ENCODE measurements at regions not wholly inside any gene's neighbourhood (a gene's known extent, or its start where the extent isn't known, plus 50 kb on each side); places are given as distances from the start of the nearest gene placed in this dataset.
A peak's percentile ranks its signal among the peaks of the same experiment; 100 is the strongest.
"Not testable (repeated sequence)": the region's sequence is repeated elsewhere in the genome, so short reads cannot be mapped to it uniquely, and the experiment has no call there.

DNA sequence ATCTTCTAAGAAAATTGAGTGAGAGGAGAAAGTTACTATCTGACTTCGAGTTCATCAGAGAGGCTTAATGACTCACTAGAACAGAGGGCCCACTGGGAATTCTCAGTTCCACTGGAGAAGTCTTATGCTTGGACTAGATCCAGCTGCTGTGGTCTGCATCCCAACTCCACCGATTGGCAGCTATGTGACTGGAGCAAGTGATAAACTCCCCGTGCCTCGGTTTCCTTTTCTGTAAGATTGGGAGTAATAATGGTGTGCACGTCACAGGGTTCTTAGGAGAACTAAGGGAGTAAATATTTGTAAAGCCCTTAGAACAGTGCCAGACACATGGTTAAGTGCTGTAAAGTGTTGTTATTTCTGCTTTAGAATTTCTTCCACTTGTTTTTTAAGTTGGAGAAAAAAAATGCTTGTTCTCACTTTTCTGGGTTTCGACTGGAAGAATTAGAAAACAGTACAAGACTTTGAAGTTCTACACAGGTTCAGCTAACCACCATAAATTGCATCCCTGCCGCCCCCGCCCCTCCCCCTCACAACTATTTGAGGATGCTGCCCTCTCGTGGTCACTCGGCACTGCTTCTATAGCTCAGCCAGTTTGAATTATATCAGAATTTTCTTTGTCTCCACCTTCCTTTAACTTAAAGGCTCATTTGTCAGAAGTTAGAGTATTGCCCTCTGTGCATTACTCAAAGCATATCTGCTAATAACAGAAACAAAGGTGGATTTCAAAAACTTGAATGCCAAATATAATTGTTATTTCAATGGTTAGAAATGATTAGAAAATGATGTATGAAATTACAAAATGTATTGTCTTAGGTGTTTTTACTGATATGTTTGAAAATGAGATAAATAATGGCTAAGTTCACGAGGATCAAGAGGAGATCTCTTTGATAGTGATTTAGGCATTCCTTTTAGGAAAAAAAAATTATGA is 95.0 kb upstream of the IFNGR1 start:
- peak; percentile 50 to 57 for DNase-seq (ENCODE audit: low read depth in 2 of 2, low spot score in 1 of 2)

DNA sequence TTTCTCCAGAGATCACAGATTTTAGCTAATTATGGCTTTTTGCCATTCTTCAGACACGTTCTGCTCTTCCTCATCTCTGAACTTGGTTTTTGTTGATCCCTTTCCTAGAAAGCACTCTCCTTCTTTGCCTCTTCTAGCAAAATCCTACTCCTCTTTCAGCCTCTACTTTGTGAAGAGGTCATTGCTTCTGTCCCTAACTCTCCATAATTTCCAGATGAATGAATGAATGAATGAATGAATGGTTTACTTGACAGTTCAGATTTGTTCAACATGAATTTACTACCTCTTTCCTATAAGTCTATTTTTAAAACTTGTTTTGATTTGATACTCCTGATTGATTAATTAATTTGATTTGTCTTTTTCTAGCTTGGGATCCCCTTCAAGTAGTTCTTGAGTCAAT is 94.0 kb upstream of the IFNGR1 start:
- no peak for DNase-seq (ENCODE audit: low read depth in 2 of 2, low spot score in 1 of 2)

DNA sequence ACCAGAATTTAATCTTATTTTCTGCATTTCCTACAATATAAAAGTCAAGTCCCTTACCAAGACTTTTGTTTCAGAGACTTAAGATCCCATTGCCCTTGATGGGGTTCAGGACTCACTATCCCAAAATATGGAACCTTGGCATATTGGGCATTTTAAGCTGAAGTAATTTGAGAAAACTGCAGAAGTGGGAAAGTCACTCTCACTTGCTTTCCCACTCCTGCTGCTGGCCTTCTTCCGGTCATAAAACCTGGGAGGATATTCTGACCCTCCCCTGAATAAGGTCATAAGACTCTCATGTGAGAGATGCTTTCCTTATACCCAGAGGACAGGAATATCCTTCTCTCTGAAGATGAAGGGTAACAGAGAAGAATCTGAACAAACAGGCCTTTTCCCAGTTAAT is 92.8 kb upstream of the IFNGR1 start:
- no peak for DNase-seq (ENCODE audit: low read depth in 2 of 2, low spot score in 1 of 2)

DNA sequence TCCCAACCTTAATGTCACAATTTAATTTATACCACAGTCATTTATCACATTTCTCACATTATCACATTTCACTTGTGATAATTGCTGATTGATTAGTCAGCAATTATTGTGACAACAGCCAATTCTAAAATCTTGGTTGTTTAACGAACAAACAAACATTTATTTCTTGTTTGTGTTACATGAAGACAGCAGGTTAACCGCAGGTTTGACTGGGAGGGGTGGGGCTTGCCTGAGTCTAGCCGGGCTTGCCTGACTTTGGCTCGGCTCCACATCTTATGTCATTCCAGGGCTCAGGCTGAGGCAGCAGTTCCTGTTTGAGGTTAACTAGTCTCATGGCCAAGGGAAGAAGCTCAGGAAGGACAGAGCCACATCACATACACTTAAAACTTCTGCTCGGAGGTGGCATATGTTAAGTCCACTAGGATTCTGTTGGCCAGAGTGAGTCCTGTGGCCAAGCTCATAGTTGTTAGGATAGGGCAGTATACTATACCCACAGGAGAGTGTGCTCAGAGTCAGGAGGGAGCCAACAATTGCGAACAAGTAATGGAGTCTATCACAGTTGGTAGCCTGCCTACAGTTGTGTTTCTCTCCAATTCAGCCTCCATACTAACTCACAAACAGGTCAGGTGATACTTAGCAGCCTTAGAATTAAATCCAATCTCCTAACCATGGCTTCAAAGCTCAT is 90.0 kb upstream of the IFNGR1 start:
- no peak for DNase-seq (ENCODE audit: low read depth in 2 of 2, low spot score in 1 of 2)

DNA sequence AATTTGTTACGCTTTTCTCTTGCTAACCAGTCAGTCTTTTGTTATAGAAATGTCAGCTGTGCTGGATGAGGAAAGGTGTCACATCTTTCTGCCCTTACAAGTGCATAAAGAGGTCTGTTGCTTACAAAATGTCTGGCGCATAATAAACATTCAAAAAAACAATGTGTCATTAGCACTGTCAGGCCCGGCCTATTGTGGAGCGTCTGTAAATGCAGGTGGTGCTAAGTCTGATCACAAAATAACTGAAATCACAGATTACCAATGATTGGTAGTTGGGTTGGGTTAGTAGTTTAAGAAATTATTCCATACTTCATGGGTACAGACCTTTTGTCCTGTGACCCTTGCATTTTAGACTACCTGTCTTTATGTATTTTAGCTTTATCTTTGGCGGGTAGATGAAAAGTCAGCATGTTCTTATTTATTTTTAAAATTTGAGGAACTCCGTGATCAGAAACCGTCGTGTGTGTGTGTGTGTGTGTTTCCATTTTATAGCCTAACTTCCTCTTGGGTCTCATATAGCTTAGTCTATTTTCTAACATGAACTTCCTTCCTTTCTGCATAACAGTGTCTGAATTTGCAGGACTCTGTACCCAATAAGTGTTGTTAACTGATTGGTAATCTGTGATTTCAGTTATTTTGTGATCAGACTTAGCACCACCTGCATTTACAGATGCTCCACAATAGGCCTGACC is 88.1 kb upstream of the IFNGR1 start:
- no peak for DNase-seq (ENCODE audit: low read depth in 2 of 2, low spot score in 1 of 2)

DNA sequence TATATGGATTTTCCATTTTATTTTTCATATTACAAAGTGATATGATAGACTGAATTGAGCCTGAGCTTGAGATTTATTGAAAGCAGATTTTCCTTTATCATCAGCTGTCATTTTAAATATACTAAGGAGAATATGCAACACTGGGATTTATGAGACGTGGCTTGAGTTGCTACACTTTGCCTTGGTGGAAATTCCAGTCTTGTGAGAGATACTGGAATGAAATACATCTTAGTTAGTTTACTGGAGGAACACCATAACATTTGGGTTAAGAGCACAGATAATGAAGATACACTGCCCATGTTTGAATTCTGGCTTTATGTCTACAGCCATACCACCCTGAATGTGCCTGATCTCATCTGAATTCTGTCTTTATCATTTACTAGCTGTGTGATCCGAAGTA is 86.5 kb upstream of the IFNGR1 start:
- DNase-seq (ENCODE audit: low read depth in 2 of 2, low spot score in 1 of 2) = no peak

DNA sequence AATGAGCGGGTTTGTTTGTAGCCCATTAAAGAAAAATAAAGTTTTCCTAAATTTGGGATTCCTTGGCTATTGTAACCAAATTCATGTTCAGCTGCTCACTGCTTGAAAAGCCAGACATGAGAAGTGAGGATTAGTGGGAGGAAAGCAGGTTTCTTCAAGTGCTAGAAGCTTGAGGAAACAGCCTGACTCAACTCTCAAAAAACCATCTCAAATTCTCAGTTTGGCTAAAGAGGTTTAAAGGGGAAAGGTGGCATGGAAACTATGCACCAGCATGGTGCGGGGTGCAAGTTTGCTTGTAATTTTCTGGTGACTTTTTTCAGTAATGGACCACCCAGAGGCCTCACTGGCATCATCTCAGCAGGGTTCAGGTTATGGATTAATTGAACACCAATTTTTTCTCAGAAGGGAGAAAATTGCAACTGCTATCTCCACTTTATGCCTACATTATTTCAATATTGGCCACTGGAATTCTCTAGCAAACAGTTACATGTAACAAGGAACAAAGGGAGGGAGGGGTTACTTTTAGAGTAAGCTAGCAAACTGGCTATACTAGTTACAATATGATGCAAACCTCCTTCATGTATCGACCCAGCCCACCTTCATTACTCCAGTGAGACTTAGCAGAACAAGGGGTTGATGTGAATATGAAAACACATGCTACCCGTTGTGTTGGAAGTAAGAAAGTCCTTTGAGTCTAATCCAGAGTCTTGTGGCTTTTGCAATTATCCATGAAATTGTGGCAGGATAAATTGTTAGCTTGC is 85.0 kb upstream of the IFNGR1 start:
- no peak for DNase-seq (ENCODE audit: low read depth in 2 of 2, low spot score in 1 of 2)

DNA sequence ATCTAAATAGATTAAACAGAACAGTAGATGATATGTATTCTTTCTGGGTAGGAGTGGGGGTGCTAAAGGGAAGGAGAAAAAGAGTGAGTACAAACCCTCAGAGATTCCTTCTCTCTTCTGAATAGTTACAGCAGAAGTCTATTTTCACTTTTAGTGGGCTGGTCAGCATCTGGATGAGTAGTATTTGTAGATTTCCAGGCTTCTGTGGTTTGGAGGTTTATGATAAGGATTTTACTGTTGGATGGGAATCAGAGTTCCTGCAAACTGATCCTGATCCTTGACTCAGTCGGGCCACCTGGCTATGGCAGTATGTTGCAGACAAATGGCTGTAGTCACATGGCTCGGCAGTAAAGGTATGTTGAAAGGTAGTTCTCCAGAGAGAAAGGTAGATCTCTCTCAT is 84.3 kb upstream of the IFNGR1 start:
- DNase-seq (ENCODE audit: low read depth in 2 of 2, low spot score in 1 of 2) = no peak

DNA sequence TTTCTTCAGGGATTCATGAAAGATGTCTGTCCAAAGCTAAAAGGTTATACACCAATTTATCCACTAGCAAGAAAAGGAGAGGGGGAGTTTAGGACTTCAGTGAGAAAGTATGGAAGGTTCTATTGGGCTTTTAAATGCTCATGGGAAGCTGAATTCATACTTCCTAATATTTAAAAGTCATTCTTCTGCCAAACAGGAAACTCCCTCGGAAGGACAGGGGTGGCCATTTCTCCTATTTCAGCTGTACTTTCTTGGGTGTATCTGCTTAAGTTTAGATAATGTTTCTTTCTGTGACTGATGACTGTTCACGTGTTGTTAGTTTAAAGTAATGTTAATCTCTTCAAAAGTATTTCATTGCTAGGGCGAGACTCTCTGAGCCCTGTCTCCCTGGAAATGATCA is 80.5 kb upstream of the IFNGR1 start:
- no peak for DNase-seq (ENCODE audit: low read depth in 2 of 2, low spot score in 1 of 2)

DNA sequence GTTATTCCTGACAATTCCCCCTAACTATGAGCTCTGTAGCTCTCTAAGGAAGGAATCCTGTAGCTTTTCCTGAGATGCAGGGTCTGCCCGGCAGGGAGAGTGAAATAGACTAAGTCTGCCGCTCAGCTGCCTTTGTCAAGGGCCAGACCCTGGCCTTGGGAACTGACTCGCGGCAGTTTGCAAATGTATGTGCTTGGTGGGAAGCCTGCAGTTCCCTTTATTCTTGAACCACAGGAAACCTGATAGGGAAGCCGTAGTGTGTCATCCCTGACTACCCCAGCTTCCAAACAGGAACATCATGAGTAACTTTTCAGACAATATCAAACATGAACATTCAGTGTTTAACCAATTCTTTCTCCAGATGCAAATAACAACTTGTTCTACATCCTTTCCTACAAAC is 78.7 kb upstream of the IFNGR1 start:
- no peak for DNase-seq (ENCODE audit: low read depth in 2 of 2, low spot score in 1 of 2)

DNA sequence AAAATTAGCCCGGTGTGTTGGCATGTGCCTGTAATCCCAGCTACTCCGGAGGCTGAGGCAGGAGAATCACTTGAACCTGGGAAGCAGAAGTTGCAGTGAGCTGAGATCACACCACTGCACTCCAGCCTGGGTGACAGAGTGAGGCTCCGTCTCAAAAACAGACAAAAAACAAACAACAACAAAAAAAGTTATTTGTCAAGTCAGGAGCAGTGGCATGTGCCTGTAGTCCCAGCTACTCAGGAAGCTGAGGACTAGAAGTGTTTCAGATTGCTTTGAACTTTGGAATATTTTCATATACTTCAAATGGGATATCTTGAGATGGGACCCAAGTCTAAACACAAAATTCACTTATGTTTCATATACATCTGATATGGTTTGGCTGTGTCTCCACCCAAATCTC is 73.1 kb upstream of the IFNGR1 start:
- not testable (repeated sequence) for DNase-seq (ENCODE audit: low read depth in 2 of 2, low spot score in 1 of 2)

DNA sequence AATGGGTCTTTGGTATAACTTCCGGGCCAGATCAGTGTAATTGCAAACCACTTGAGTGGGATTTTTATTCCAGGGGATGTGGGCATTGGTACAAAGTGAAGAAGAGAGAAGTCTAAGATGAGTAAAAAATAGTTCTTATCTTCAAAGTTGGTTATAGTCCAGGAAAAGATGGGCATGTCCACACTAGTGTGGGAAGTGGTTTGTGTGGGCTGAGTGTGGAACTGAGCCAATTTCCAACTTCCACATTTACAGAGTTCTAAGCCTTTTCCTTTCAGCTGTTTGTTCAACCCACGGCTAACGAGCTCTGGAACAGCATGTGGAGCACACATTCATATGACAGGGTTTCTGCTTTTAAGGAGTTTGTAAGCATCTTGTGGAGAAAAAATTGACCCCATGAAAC is 72.3 kb upstream of the IFNGR1 start:
- no peak for DNase-seq (ENCODE audit: low read depth in 2 of 2, low spot score in 1 of 2)

DNA sequence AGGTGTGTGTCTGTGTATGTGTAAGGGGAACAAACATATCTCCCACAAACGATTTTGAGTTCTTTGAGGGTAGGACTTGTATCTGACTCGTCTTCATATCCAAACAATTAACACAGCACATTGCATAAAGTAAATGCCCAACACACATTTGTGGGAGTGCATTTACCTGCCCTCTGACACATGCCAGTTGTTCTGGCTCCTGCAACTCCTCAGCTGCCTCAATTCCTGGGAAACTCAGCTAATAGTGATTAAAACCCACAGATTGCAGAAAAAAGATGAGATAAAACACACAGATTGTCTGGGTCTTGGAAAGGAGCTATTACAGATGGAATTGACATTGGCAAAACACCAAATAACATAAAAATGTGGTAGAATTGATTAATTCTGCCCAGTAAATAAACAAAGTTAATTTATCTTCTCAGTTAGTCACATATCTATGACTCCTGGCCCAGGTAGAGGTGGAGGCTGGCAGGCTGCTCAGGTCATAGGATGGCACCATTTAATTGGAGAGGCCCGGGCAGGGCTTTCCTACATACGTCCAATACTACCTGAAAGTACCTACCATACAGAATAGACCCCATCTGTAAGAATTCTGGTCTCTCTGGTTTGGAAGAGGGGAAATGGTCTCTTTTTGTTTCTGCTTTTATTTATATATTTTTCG is 71.5 kb upstream of the IFNGR1 start:
- no peak for DNase-seq (ENCODE audit: low read depth in 2 of 2, low spot score in 1 of 2)

DNA sequence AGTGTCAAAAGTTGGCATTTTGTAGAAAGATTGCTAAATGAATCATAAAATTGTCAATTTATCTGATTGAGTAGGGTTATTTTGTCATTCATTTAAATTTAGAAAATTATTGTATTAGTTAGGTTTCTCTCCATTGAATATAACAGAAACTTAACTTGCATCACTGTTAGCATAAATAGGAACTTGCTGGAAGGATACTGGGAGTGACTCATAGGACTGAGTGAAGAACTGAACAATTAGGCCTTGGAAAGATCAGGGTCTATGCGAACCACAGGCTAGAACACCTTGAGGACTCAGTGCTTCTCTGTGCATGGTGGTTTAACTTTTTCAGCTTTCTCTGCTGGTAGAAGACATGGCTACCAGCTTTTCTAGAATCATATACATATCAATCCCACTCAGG is 67.7 kb upstream of the IFNGR1 start:
- no peak for DNase-seq (ENCODE audit: low read depth in 2 of 2, low spot score in 1 of 2)

DNA sequence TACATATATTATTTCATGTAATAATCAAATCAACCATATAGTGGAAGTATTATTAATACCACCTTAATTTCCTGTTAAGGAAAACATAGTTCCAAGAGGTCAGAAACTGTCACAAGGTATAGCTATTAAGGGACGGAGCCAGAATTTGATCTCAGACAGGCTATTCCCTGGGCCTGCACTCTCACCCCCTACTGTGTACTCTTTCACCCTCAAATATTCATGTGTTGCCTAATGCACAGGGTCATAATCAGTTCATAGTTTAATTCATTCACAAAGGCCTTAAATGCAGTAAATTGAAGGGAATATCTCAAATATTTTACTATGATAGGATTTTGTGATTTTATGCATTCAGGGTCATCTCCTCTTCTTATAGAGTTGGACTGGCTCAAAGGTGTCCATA is 67.2 kb upstream of the IFNGR1 start:
- DNase-seq (ENCODE audit: low read depth in 2 of 2, low spot score in 1 of 2) = no peak

DNA sequence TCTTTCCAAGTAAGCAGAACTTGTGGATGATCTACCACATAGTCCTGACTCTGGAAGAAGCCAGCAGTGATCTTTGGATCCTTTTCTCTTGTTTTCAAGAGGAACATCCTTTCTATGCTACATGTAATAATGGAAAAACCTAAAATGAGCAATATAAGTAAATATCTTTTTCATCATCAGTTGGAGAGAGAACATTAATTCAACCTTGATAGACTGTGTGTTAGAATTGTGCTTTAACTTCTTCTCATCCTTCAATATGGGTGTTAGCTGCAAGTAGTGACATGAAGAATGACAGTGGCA is 65.6 kb upstream of the IFNGR1 start:
- DNase-seq (ENCODE audit: low read depth in 2 of 2, low spot score in 1 of 2) = no peak

DNA sequence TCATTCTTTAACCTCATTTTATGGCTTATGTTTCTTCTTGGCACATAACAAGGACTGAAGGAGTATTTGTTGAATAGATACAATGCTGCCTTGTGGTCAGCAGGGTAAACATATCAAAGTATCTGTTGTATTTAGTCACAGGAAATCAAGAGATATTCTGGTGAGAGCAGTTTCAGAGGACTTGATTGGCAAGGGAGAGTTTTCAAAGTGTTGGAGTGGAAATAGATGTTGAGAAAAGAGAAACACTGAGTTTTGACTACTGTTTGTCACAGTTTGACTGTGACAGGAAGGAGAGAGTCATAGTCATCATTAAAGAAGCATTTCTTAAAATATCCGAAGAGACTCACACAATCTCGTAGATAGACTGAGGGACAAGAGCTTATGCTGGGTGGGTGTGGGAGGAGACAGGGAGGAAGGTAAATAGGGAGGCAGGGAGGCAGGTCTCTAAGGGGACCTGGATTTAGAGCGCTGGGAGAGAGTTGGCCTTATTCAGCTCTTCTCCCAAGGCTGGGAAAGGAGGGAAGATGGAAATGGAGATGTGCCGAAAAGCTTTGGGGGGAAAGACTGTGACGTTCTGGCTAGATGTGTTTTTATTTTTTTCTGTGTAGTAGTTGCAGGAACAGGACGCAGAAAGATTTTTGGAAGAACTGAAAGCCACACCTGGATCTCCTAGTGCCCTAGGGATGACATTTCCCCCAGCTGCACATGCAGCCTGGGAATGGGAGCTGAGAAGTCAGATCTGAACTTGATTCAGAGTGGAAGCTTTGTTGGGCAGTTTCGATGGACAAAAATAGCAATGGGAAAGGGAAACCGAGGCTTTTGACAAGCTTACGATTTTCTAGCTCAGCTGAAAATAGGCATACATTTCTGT is 65.0 kb upstream of the IFNGR1 start:
- no peak for DNase-seq (ENCODE audit: low read depth in 2 of 2, low spot score in 1 of 2)

DNA sequence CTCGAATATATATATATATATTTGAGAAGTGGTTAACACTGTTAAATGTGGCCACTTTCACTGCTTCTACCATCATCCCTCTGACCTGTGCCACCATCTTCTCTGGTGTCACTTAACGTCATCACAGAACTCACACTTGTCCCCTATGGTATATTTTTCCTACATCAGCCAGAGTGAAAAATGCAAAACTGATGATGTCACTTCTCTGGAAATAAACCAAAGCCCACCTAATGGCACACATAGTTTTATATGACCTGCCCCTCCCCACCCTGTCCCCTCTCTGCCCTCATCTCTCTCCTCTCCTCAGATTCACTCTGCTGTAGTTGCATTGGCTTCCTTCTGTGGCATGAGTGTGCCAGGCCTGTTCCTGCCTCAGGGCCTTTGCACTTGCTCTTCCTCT is 63.9 kb upstream of the IFNGR1 start:
- DNase-seq (ENCODE audit: low read depth in 2 of 2, low spot score in 1 of 2) = no peak

DNA sequence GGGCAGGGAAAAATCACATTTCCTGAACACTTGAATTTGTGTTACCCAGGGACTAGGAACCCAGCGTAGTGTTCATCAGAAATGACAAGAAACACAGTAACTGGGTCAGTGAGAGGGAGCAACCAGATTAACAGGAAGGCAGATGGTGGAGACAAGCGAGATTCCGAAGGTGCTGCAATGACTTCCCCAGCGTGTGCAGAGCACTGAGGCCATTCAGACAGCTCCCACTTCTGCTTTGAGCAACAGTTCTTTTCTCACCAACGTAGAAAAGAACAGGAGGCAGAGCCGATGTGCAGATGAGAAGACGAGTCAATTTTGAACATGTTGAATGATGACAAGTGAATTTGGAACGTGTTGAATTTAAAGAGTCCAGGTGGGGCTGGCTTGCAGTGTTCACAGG is 63.1 kb upstream of the IFNGR1 start:
- DNase-seq (ENCODE audit: low read depth in 2 of 2, low spot score in 1 of 2) = no peak

DNA sequence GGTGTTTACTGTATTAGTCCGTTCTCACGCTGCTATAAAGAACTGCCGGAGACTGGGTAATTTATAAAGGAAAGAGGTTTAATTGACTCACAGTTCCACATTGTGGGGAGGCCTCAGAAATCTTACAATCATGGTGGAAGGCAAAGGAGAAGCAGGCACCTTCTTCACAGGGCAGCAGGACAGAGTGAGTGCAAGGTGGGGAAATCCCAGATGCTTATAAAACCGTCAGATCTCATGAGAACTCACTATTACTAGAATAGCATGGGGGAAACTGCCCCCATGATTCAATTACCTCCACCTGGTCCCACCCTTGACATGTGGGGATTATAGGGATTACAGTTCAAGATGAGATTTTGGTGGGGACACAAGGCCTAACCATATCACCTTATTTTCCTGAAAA is 60.1 kb upstream of the IFNGR1 start:
- not testable (repeated sequence) for DNase-seq (ENCODE audit: low read depth in 2 of 2, low spot score in 1 of 2)

Data from stimulated activated CD8-positive, alpha-beta memory T cell treated with anti-CD3 and anti-CD28 coated beads, Interleukin-4, amount 100 ng/mL, for 4 hours (primary cell).